Fibroblast of the conjunctiva (primary cell): ENCODE measurements at regions not wholly inside any gene's neighbourhood (a gene's known extent, or its start where the extent isn't known, plus 50 kb on each side); places are given as distances from the start of the nearest gene placed in this dataset.

Experiments
- DNase-seq: peaks from one replicate; pipeline ENCODE4 v3.0.0-alpha.2; 2010; ENCODE audit warnings: low read depth

DNA sequence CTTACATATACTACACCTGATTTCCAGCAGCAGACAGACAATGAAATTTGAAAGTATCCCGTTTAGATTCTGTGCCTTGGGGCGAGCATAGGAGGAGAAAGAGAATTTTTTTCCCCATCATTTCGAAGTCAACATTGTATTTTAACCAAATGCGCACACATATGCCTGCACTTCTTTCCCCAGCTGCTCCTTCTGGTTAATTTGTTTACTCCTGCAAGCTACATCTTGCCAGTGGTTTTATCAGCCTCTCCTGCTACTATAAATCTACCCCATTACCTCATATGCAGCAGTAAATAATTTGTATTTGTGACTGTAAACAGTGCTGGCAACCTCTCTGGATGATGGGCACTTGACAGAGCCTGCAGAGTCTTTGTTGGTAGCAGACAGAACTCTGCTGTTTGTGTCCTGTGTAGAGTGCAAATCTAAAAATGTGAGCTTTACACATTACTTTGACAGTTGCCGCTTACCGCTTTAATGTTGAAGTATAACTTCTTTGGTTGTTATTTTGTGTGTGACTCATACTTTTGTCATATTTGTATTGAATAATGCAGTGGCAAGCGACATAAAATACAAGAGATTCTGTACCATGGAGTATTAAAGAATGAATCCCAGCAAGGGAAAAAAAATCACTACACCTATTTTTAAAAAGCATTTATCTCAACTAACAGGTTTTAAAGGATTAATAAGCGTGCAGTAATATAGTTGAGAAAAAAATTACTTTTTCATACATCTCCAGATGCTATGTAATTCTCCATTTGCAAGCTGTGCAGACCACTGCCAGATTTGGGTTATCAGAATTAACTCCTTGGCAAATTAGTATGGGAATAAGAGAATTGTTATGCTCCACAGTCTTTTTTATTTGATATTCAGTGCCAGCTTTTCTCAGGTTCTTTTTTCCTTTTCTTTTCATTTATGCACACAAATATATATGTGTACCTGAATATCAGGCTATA lies 536.8 kb downstream of the XIRP2 start:
- DNase-seq: no peak

DNA sequence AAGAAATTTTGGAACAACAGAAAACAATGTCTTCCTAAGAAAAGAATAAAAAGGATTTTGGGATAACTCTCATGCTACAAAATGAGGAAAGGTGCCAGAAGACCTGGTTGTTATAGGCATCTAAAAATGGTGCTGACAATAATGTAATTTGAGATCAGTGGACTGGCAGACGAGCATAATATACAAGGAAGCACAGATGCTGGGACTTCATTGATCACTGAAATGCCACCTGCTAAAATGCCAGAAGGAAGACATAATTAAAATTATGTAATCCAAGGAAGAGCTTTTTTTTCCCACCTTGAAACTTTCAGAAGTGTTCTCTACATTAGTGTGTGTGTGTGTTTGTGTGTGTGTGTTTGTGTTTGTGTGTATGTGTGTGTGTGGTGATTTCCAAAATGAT lies 535.9 kb downstream of the XIRP2 start:
- no peak for DNase-seq

DNA sequence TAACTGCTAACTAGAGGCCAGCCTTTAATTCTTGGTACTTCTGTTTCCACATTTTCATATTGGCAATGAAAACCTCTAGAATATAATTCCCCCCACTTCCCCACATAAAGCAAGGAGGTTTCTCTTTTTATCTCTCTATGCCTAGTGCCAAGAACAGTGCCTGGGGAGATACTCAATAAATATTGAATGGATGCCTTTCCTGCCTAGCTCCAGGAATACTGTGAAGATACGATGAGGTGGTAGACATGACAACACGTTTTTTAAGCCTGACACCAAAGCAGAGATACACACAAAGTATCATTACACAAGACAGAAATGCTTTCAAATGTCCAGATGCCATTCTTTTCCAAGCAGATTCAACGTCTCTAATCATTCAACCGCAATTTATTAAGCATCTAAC lies 535.5 kb downstream of the XIRP2 start:
- no peak for DNase-seq

DNA sequence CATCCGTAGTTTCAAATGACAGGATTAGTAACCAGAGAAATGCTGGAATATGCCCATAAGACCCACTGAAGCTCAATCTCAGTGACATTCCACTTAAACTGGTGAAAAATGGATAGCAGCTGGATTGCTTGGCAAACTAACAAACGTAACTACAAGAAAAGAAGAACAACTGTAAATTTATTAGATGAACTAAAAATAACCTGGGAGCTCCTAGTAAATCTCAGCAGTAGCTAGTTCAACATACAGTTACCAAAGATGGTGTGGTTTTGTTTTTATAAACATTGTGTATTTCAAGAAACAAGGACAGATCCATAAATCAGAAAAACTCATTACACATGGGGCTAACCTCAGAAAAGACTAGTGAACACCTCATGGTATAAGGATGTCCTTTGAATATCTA lies 531.9 kb downstream of the XIRP2 start:
- DNase-seq: no peak

DNA sequence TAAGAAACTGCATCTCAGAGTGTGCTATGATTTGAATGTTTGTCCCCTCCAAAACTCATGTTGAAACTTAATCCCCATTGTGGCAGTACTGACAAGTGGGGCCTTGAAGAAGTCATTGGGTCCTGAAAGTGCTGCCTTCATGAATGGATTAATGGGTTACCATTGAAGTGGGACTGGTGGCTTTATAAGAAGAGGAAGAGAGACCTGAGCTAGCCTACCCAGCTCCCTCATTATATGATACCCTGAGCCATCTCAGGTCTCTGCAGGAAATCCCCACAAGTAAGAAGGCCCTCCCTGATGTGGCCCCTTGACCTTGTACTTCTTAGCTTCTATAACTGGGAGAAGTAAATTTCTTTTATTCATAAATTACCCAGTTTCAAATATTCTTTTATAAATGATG lies 526.8 kb downstream of the XIRP2 start:
- no peak for DNase-seq

- no peak for DNase-seq
Observed at GRCh38 chr2:167411367-167411766, 523.1 kb downstream of the XIRP2 start.

DNA sequence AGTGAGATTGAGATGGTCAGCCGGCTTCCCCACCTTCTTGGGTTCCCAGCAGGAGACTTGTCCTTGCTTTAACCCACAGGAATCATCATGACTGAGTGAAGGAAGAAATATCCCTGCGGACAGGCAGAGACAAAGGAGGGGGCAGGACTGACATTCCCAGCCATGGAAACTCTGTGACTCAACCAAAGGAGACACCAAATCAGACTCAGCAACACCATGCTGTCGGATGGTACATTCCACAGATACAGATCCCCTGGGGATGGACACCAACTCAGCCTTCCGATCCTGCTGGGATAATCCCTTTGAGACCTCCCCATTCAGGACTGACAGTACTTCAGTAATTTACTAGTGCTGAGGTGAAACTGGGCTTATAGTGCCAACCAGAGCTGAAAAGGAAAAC lies 518.3 kb downstream of the XIRP2 start:
- no peak for DNase-seq

GRCh38 chr2:167404627-167405284 lies 516.5 kb downstream of the XIRP2 start:
- DNase-seq: no peak

- DNase-seq: no peak
Observed at GRCh38 chr2:167401309-167401708, 513.0 kb downstream of the XIRP2 start.

DNA sequence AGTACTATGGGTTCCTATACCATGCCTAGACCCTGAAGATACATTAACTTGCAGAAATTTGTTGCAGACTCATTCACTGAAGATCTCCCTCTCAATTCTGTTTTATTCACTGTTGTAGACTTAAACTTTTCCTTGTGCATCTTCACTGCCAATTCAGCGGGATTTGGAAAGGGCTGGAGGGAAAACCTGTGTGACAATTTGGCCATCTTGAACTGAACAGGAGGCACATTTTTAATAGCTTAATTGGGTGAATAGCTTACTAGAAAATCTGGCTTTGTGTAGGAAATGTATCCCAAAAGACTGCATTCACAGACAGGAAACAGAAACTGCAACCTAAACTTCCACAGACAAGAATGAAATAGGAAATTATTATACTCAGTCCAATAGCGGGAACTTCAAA lies 512.3 kb downstream of the XIRP2 start:
- DNase-seq: no peak

DNA sequence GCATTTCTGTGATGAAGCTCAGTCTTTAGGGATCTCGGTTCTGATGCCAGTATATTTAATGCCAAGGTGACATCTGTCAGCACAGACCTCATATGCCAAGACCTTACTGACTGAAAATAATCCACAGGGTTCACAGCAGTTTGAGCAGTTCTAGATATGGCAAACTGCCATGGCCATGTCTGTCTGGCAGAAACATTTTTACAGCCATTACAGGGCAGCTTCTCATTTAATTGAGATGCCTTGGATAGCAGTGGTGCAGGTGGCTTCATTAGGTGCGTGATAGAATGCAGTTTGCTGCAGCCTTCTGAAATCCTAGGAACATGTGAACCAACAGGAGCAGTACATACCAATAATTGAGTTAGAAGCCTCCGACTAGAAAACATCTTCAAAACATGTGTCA lies 510.6 kb downstream of the XIRP2 start:
- no peak for DNase-seq

GRCh38 chr2:167388901-167389300 lies 500.6 kb downstream of the XIRP2 start:
- DNase-seq: no peak

DNA sequence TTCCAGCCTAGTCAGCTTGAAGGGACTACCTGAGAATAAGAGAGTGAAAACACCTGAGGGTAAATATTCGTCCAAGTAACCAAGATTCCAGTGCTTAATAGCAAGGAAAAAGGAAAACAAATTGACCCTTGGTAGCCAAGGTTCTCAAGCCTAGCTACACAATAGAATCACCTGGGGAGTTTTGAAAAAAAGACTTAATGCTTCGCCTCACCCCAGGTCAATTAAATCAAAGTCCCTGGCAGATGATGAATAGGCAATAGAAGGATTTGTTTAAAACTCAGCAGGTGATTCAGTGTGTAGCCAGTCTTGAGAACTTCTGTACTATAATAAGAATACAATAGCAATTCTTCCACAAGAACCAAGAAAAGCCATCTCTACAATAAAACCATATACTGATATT lies 500.2 kb downstream of the XIRP2 start:
- no peak for DNase-seq

GRCh38 chr2:167386694-167387093 lies 498.4 kb downstream of the XIRP2 start:
- no peak for DNase-seq

- DNase-seq: no peak
Observed at GRCh38 chr2:167383610-167384194, 495.4 kb downstream of the XIRP2 start.

- DNase-seq: no peak
Observed at GRCh38 chr2:167381349-167381748, 493.1 kb downstream of the XIRP2 start.

DNA sequence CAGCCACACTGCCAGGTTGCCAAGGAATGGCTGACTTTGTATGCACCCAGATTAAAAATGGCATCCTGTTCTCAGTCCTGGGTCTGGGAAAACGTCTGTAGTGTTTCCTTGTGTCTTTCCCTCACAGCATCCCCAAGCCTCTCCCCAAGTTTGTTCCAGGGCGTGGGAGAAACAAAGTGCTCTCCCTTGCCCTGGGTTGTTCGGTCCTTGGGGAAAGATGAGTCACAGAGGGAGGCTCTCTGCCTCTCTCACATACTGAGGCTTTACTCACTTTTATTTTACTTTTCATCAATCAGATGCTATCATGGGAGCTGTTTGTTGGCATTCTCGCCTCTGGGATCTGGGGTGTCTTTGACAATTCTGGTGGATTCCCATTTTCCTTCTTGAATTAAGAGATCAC lies 492.3 kb downstream of the XIRP2 start:
- DNase-seq: no peak

- no peak for DNase-seq
Observed at GRCh38 chr2:167380094-167380493, 491.8 kb downstream of the XIRP2 start.

DNA sequence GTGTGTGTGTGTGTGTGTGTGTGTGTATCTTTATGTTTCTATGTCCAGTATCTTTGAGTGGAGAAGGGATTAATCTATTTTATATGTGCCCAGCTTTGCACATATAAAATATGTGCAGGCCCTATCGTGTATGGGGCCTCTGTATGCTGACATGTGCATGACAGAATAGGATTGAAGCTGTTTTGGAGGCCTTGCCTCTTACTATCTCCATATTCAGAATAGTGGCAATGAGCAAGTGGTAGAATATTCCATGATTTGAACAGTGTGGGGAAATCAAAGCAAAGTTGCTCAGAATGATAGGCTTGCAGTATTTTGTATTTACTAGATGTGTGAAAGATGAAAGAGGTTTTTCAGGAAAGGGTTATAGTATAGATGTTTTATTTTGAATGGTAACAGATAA lies 480.8 kb downstream of the XIRP2 start:
- DNase-seq: no peak

DNA sequence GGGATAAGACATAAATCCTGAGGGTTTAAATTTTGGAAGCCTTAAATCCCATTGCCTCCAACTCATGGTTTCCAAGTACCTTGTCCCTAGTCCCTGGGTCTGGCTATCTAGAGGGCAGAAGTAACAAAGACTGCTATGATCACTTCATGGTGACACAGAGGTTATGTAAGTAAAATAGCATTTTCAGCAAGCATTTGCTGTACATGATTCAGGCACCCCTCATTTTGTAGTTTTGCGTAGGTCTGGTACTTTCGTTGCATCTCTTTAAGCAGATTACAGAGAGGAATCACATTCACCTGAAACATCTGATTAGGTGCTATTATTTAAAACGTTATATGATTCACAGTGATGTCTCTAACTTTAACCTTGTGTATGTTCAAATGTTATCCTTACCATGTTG lies 480.1 kb downstream of the XIRP2 start:
- no peak for DNase-seq

DNA sequence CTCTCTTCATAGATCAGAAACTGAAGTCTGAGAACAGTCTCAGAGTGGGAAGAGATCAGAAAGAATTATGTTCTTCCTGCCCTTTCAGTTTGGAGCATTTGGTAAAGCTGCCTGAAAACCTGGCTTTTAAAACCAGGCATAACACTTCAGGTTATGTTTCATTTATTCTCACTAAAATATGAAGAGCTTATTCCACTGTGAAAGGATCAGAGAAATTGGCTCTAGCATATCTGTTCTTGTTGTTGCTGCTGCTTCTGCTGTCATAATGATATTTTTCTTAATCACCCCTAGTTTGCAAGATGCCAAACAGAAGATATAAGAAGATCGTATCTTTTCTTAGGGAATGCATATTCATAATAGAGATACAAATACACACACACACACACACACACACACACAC lies 476.9 kb downstream of the XIRP2 start:
- no peak for DNase-seq

- DNase-seq: no peak
Observed at GRCh38 chr2:167361426-167361825, 473.1 kb downstream of the XIRP2 start.

GRCh38 chr2:167355821-167356220 lies 467.5 kb downstream of the XIRP2 start:
- DNase-seq: no peak
